Occipital lobe (tissue), 2 donors: ENCODE measurements at regions not wholly inside any gene's neighbourhood (a gene's known extent, or its start where the extent isn't known, plus 50 kb on each side); places are given as distances from the start of the nearest gene placed in this dataset. TPM values are rescaled to one million over a fixed set of nuclear protein-coding genes. Genes with fewer than 3 reads are reported as not detected.

Experiments used
- DNase-seq: peaks from one replicate; lab custom pipeline; 2025; lab: John Stamatoyannopoulos, UW
- small RNA-seq: library from RNA; depleted of rRNA; stranded (forward); fragments of <200 nt; gene quantifications from one replicate; pipeline ENCODE3, GENCODE V24; 2014

GRCh38 chr5:8961219-8961618, 584.7 kb downstream of the SEMA5A start:
- no peak for DNase-seq

GRCh38 chr5:8961956-8962355, 583.9 kb downstream of the SEMA5A start:
- DNase-seq = no peak

DNA sequence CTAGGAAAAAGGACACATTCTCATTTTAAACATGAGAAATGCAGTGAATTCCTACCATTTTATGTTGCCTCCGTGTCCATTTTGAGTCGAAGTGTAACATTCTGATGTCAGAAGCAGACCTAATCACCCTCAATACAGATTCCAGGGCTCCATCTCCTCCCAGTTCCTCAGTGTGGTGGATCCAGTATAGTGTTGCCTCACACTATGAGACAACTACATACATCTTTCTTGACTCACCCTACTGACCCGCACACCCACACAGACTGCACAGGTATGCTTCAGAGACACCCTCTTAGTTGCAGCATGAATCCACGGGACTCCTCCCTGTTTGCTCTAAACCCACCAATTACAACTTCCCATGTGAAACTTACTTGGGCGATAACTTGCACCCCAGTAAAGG, 564.9 kb downstream of the SEMA5A start:
- no peak for DNase-seq

DNA sequence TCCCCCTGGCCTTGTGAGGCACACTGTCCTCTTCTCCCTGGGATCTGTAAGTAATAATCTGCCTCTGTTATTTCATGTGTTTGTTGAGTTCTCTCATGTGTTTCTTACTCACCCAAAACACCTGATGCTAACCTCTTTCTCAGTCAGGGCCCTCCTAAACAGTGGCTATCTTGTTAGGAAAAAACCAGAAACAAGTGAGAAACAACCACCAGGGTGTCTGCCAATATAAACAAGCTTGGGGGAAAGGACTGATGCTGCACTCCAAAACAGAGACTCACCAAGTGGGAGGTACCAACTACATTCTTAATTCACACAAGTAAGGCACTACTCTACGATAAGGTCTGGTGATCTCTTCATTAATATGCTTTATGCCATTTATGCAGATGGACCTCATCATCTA, 564.4 kb downstream of the SEMA5A start:
- no peak for DNase-seq

- no peak for DNase-seq
These were observed 561.5 kb downstream of the SEMA5A start for GRCh38 chr5:8984386-8984785.

Small RNA genes in the stretch of these regions (small RNA-seq; reads per million reads assigned to genes)
- gene AC091895.1 (not detected), gene AC091912.1 (not detected), gene AC091912.2 (not detected), gene AC091932.2 (not detected), gene AC091932.4 (not detected), gene AC091953.1 (not detected), gene AC091953.2 (not detected), gene AC091953.3 (not detected), gene AC091953.5 (not detected), gene AC091965.3 (not detected), gene RNU1-76P (not detected)
